ENCODE measurements at regions not wholly inside any gene's neighbourhood (a gene's known extent, or its start where the extent isn't known, plus 50 kb on each side); places are given as distances from the start of the nearest gene placed in this dataset.

- no peak for TF ChIP-seq CTCF (IDR thresholded peaks at IDR 0.05; ENCODE audit: low read depth, low read length, missing control alignments)
- H3K4me3 ChIP-seq (replicated peaks; ENCODE audit: low read depth, low read length): no peak overlapping the region
- DNase-seq (ENCODE audit: extremely low read depth, low read depth): no peak
Measured at GRCh38 chr12:90501412-90501811, 453.6 kb downstream of the CCER1 start.

DNA sequence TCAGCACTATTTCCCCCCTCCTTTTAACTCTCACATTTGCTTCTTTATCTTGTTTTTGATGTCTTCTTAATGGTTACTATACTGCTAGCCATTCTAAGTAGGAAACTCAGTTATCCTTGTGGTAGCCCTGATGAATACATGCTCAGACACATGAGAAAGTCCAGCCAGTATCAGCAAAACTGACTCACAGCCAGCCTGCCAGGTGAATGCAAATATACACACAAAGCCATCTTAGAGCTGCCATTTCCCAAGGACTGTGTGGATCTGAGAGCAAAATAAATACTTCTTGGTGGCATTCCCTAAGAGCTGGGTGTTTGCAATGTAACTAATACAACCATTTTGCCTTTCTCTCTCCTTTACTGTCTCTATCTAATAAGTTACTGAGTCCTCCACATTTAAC lies 455.2 kb downstream of the CCER1 start:
- DNase-seq (ENCODE audit: extremely low read depth, low read depth): no peak
- no peak for TF ChIP-seq CTCF (IDR thresholded peaks at IDR 0.05; ENCODE audit: low read depth, low read length, missing control alignments)
- no peak overlapping the region for H3K4me3 ChIP-seq (replicated peaks; ENCODE audit: low read depth, low read length)

GRCh38 chr12:90497923-90498545 lies 456.9 kb downstream of the CCER1 start:
- TF ChIP-seq CTCF (IDR thresholded peaks at IDR 0.05; ENCODE audit: low read depth, low read length, missing control alignments): no peak
- no peak overlapping the region for H3K4me3 ChIP-seq (replicated peaks; ENCODE audit: low read depth, low read length)
- no peak for DNase-seq (ENCODE audit: extremely low read depth, low read depth)

DNA sequence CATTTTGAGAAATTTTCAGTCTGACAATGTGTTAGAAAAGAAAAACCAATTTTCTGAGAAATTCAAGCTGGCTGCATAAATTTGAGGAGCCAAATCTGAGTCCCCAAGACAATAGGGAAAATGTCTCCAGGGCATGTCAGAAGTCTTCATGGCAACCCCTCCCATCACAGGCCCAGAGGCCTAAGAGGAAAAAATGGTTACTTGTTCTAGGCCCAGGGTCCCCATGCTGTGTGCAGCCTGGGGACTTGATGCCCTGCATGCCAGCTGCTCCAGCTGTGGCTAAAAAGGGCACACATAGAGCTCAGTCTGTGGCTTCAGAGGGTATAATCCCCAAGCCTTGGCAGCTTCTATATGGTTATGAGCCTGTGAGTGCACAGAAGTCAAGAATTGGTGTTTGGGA lies 464.6 kb downstream of the CCER1 start:
- no peak overlapping the region for H3K4me3 ChIP-seq (replicated peaks; ENCODE audit: low read depth, low read length)
- no peak for DNase-seq (ENCODE audit: extremely low read depth, low read depth)
- TF ChIP-seq CTCF (IDR thresholded peaks at IDR 0.05; ENCODE audit: low read depth, low read length, missing control alignments): no peak

GRCh38 chr12:90489141-90489540 lies 465.8 kb downstream of the CCER1 start:
- no peak overlapping the region for H3K4me3 ChIP-seq (replicated peaks; ENCODE audit: low read depth, low read length)
- no peak for TF ChIP-seq CTCF (IDR thresholded peaks at IDR 0.05; ENCODE audit: low read depth, low read length, missing control alignments)
- no peak for DNase-seq (ENCODE audit: extremely low read depth, low read depth)

DNA sequence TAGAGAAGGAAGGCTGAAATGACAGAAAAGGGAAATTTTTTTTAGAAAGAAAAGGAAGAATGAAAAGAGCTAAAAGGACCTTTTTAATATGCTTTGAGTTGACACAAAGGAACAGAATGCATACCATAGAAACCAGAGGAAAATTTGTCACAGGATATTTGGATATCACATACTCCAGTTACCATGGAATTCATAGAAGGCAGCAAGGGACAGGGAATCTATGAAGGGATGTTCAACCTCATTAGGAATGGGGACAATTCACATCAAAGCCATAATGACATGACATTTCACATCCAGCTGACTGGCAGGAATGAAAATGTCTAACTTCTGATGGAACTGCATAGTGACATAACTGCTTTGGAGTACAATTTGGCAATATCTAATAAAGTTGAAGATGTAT lies 469.4 kb downstream of the CCER1 start:
- no peak for DNase-seq (ENCODE audit: extremely low read depth, low read depth)
- no peak for TF ChIP-seq CTCF (IDR thresholded peaks at IDR 0.05; ENCODE audit: low read depth, low read length, missing control alignments)

DNA sequence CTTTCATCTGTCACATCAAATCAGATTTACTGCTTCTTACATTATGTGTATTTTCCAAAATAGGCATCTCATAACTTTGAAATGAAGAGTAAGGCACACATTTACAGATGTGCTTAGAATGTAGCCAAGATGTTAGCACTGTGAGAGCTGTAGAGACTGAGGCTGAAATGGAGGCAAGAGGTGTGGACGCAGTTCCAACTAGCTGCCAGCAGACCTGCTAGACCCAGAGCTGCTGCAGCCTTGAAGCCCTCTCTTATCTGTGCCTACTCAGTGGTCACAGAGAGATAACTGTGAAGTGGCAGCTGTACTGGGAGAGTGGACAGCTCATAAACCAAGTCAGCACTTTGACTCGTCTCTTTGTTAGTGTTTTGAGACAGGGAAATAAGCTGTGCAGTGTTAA lies 470.9 kb downstream of the CCER1 start:
- no peak overlapping the region for H3K4me3 ChIP-seq (replicated peaks; ENCODE audit: low read depth, low read length)
- DNase-seq (ENCODE audit: extremely low read depth, low read depth): no peak
- no peak for TF ChIP-seq CTCF (IDR thresholded peaks at IDR 0.05; ENCODE audit: low read depth, low read length, missing control alignments)

More for the DNA sequence above, 469.4 kb downstream of the CCER1 start:
- no peak overlapping the region for H3K4me3 ChIP-seq (replicated peaks; ENCODE audit: low read depth, low read length)
